Smooth muscle cell (in vitro differentiated cells): ENCODE measurements at regions not wholly inside any gene's neighbourhood (a gene's known extent, or its start where the extent isn't known, plus 50 kb on each side); places are given as distances from the start of the nearest gene placed in this dataset.

Source experiments
- DNase-seq: peaks from one replicate; lab custom pipeline; 2025; ENCODE audit not compliant: unreplicated experiment; lab: John Stamatoyannopoulos, UW
- H2AFZ ChIP-seq: fragments of 200-600 bp; sonication (generic); 2 replicates; pipeline ENCODE4 v1.6.0; 2016; ENCODE audit warnings: antibody characterized with exemption, low read depth, mild to moderate bottlenecking
- H3F3A ChIP-seq: fragments of 200-600 bp; sonication (generic); 2 replicates; pipeline ENCODE4 v1.6.0; 2017; ENCODE audit warnings: antibody characterized with exemption, low read depth
- H3K27ac ChIP-seq: fragments of 200-600 bp; sonication (generic); 2 replicates; pipeline ENCODE4 v1.5.1; 2016; ENCODE audit warnings: low read depth, mild to moderate bottlenecking
- H3K27me3 ChIP-seq: fragments of 200-600 bp; sonication (generic); 2 replicates; pipeline ENCODE4 v1.6.1; 2016; ENCODE audit warnings: low read depth, mild to moderate bottlenecking
- H3K36me3 ChIP-seq: fragments of 200-600 bp; sonication (generic); 2 replicates; pipeline ENCODE4 v1.5.1; 2016; ENCODE audit warnings: low read depth
- H3K4me1 ChIP-seq: fragments of 200-600 bp; sonication (generic); 2 replicates; pipeline ENCODE4 v1.5.1; 2016; ENCODE audit warnings: low read depth
- H3K4me2 ChIP-seq: fragments of 200-600 bp; sonication (generic); 2 replicates; pipeline ENCODE4 v1.6.0; 2016; ENCODE audit warnings: mild to moderate bottlenecking
- H3K4me3 ChIP-seq: fragments of 200-600 bp; sonication (generic); 2 replicates; pipeline ENCODE4 v1.5.1; 2016; ENCODE audit warnings: mild to moderate bottlenecking
- H3K79me2 ChIP-seq: fragments of 200-600 bp; sonication (generic); 2 replicates; pipeline ENCODE4 v1.6.0; 2016; ENCODE audit warnings: low read depth, mild to moderate bottlenecking
- H3K9ac ChIP-seq: fragments of 200-600 bp; sonication (generic); 2 replicates; pipeline ENCODE4 v1.6.0; 2016; ENCODE audit warnings: low read depth
- H3K9me3 ChIP-seq: fragments of 200-600 bp; sonication (generic); replicated peaks from 2 replicates; pipeline ENCODE4 v1.5.1; 2016; ENCODE audit warnings: low read depth
- H4K20me1 ChIP-seq: fragments of 200-600 bp; sonication (generic); 2 replicates; pipeline ENCODE4 v1.6.0; 2016; ENCODE audit warnings: low read depth
- WGBS: methylation state at CpG from one replicate; pipeline ENCODE4 v1.1.7; 2016; ENCODE audit warnings: low lambda C conversion rate; 5-methylcytosine and 5-hydroxymethylcytosine counted together
- TF ChIP-seq, protein P1 (sequence below): fragments of 200-600 bp; sonication (generic); IDR thresholded peaks from 2 replicates; pipeline ENCODE4 v1.5.1; 2017; ENCODE audit warnings: borderline replicate concordance, mild to moderate bottlenecking, antibody characterized with exemption; ENCODE audit not compliant: insufficient read depth, poor library complexity, severe bottlenecking

DNA sequence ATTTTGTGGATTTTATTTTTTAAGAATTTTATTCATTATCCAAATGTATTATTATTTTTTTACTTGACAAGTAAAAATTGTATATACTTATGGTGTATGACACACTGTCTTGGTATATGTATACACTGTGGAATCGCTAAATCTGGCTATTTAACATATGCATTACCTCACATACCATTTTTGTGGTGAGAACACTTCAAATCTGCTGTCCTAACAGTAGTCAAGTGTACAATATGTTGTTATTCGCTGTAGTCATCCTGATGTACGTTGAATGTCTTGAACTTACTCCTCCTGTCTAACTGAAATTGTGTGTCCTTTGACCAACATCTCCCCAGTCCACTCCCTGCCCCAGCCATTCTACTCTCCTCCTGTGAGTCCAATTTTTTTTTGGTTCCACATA, 153.2 kb upstream of the PTPRM start:
- Histone ChIP-seq H3K27me3 (no peaks in the 10 kb centered on the region), H4K20me1 (no peaks in the 10 kb centered on the region), H3K9ac (peak overlapping the region; percentile 38), H2AFZ (peak overlapping the region; percentile 11), H3K4me1 (peaks cover 22% of the 10 kb centered on the region), H3K79me2 (no peaks in the 10 kb centered on the region), H3K4me3 (no peak overlapping the region), H3F3A (no peaks in the 10 kb centered on the region), H3K9me3 (no peaks in the 10 kb centered on the region), H3K36me3 (no peaks in the 10 kb centered on the region), H3K4me2 (peak overlapping the region; percentile 22), H3K27ac (peak overlapping the region; percentile 47)
- DNase-seq, result no peak
- WGBS, result 66% methylated on average over 3 of the region's 3 CpGs
- TF ChIP-seq, protein P1, sequence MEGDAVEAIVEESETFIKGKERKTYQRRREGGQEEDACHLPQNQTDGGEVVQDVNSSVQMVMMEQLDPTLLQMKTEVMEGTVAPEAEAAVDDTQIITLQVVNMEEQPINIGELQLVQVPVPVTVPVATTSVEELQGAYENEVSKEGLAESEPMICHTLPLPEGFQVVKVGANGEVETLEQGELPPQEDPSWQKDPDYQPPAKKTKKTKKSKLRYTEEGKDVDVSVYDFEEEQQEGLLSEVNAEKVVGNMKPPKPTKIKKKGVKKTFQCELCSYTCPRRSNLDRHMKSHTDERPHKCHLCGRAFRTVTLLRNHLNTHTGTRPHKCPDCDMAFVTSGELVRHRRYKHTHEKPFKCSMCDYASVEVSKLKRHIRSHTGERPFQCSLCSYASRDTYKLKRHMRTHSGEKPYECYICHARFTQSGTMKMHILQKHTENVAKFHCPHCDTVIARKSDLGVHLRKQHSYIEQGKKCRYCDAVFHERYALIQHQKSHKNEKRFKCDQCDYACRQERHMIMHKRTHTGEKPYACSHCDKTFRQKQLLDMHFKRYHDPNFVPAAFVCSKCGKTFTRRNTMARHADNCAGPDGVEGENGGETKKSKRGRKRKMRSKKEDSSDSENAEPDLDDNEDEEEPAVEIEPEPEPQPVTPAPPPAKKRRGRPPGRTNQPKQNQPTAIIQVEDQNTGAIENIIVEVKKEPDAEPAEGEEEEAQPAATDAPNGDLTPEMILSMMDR, result no peak

DNA sequence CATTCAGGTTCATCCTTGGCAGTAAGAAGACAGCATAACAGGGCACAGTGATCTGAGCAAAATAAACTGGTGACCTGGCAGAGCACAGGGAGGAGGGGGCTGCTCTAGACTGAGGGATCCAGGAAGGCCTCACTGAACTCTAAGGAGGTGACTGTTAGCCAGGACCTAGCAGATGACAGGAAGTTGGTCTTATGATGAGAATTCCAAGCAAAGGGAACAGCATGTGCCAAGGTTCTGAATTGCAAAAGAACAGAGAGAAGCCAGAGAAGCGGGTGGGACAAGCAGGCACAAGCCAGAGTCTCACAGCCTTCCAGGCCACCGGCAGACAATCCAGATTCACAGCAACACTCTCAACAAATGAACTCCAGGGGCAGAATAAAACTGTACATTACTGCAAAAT, 152.7 kb upstream of the PTPRM start:
- Histone ChIP-seq H2AFZ (peak overlapping the region; percentile 11), H3K79me2 (no peaks in the 10 kb centered on the region), H3F3A (no peaks in the 10 kb centered on the region), H3K4me2 (no peak overlapping the region), H3K27ac (peak overlapping the region; percentile 47), H3K27me3 (no peaks in the 10 kb centered on the region), H3K4me1 (peaks cover 22% of the 10 kb centered on the region), H3K36me3 (no peaks in the 10 kb centered on the region), H4K20me1 (no peaks in the 10 kb centered on the region), H3K9me3 (no peaks in the 10 kb centered on the region), H3K4me3 (no peak overlapping the region), H3K9ac (peak overlapping the region; percentile 38)
- DNase-seq, result no peak
- TF ChIP-seq, protein P1, result no peak
- 53% methylated on average over 2 of the region's 2 CpGs for WGBS

DNA sequence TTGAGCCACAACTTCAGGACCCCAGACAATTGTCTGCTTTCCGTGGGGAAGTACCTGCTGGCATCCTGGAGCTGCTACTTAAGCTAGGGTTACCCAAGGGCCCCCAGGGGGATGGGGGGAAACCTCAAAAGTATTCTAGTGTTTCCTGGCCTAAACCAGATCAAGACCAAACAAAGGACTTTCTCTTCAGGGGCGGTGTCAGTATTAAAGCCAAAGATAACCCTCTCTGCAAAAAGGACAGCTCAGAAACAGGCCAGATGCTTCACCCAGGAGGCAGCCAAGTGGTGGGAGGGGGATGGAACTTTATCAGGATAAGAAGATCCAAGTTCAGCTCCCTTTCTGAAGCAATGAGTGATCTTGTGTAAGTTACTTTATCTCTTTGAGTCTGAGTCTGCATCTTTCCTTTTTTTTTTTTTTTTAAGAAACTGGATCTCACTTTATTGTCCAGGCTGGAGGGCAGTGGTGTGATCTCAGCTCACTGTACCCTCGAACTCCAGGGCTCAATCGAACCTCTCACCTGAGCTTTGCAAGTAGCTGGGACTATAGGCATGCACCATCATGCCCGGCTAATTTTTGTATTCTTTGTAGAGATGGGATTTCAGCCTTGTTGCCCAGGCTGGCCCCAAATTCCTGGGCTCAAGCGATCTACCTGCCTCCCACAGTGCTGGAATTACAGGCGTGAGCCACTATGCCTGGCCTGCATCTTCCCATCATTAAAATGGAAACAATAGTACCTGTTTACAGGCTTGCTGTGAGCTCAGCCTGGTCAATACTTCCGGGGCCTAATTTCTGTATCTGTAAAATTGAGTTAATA, 151.8 kb upstream of the PTPRM start:
- H3K27ac ChIP-seq, result peak overlapping the region; percentile 47
- TF ChIP-seq, protein P1, result no peak
- peak overlapping the region; percentile 36 for H2AFZ ChIP-seq
- no peaks in the 10 kb centered on the region for H3K36me3 ChIP-seq
- 65% methylated on average over 8 of the region's 8 CpGs for WGBS
- H3F3A ChIP-seq, result no peaks in the 10 kb centered on the region
- H3K4me1 ChIP-seq, result peaks cover 22% of the 10 kb centered on the region
- peak overlapping the region; percentile 0 for H3K4me2 ChIP-seq
- no peak for DNase-seq
- H3K9ac ChIP-seq, result no peak overlapping the region
- H4K20me1 ChIP-seq, result no peaks in the 10 kb centered on the region
- no peaks in the 10 kb centered on the region for H3K27me3 ChIP-seq
- no peaks in the 10 kb centered on the region for H3K79me2 ChIP-seq
- H3K4me3 ChIP-seq, result no peak overlapping the region
- H3K9me3 ChIP-seq, result no peaks in the 10 kb centered on the region

DNA sequence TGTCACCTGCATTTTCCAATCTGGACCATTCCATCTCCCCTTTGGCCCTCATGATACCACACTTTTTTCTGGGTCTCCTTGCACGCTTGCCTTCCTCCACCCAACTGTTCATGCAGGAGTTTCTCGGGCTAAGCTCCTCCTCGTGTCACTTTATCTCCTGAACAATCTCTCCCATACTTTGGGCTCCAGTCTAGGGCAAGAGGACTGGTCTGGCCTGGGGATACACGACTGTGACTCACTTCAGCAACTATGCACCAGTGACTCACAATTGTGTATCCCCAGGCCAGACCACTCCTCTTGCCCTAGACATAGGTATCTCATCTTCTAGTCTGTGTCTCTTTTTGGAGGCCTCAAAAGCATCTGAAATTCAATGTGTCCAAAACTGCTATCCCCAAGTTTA, 149.4 kb upstream of the PTPRM start:
- WGBS, result 11% methylated on average over 4 of the region's 4 CpGs
- Histone ChIP-seq H4K20me1 (no peaks in the 10 kb centered on the region), H3F3A (no peaks in the 10 kb centered on the region), H3K9ac (peak overlapping the region; percentile 65), H3K36me3 (no peaks in the 10 kb centered on the region), H3K27ac (peak overlapping the region; percentile 92), H3K4me3 (no peak overlapping the region), H3K9me3 (no peaks in the 10 kb centered on the region), H3K79me2 (no peaks in the 10 kb centered on the region), H3K27me3 (no peaks in the 10 kb centered on the region), H2AFZ (no peak overlapping the region), H3K4me2 (peak overlapping the region; percentile 41), H3K4me1 (peaks cover 22% of the 10 kb centered on the region)
- DNase-seq, result no peak
- TF ChIP-seq, protein P1, result no peak
